Keratinocyte (primary cell): ENCODE measurements at regions not wholly inside any gene's neighbourhood (a gene's known extent, or its start where the extent isn't known, plus 50 kb on each side); places are given as distances from the start of the nearest gene placed in this dataset.

Experiments
- EZH2 ChIP-seq: IDR thresholded peaks from one replicate; pipeline ENCODE4 v1.6.1; 2012; ENCODE audit warnings: inconsistent platforms, mild to moderate bottlenecking, low read length, moderate library complexity
- TF ChIP-seq, protein P1 (sequence below), 3 experiments: IDR thresholded peaks in 1 of 3; conservative IDR thresholded peaks in 1 of 3; optimal IDR thresholded peaks in 1 of 3; 2 replicates in 2 of 3; 3 replicates in 1 of 3; pipeline versions ENCODE3 to v1.5.1; 2011; ENCODE audit warnings: low read length in 3 of 3, mild to moderate bottlenecking in 3 of 3, moderate library complexity in 2 of 3, control low read depth in 1 of 3, inconsistent platforms in 1 of 3; ENCODE audit not compliant: insufficient read depth in 2 of 3; ENCODE audit errors: extremely low read depth in 1 of 3

DNA sequence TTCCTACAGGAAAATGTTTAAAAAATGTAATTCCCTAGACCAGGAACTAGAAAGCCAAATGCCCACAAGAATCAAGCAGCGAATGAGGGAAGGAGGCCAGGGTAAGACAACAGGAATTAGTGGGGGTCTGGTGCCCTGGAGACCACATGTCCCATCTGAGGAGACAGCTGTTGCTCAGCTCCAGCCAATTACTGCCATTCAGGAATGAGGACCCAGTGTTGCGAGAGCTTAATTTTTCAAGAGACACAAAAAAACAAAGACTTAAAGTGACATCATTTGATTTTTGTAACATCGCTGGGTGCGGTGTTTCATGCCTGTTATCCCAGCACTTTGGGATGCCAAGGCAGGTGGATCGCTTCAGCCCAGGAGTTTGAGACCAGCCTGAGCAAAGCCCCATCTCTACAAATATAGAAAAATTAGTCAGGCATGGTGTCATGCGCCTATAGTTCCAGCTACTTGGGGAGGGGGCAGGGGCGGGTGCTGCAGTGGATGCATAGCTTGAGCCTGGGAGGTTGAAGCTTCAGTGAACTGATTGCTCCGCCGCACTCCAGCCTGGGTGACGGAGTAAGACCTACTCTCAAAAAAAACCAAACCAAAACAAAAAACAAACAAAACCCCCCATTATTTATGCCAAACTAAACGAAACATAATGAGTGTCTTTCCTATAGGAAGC is 52.8 kb upstream of the LRIG1 start:
- TF ChIP-seq, protein P1, sequence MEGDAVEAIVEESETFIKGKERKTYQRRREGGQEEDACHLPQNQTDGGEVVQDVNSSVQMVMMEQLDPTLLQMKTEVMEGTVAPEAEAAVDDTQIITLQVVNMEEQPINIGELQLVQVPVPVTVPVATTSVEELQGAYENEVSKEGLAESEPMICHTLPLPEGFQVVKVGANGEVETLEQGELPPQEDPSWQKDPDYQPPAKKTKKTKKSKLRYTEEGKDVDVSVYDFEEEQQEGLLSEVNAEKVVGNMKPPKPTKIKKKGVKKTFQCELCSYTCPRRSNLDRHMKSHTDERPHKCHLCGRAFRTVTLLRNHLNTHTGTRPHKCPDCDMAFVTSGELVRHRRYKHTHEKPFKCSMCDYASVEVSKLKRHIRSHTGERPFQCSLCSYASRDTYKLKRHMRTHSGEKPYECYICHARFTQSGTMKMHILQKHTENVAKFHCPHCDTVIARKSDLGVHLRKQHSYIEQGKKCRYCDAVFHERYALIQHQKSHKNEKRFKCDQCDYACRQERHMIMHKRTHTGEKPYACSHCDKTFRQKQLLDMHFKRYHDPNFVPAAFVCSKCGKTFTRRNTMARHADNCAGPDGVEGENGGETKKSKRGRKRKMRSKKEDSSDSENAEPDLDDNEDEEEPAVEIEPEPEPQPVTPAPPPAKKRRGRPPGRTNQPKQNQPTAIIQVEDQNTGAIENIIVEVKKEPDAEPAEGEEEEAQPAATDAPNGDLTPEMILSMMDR (optimal IDR thresholded peaks at IDR 0.05 in 1 of 3, IDR thresholded peaks at IDR 0.05 in 1 of 3, conservative IDR thresholded peaks at IDR 0.05 in 1 of 3; ENCODE audit: extremely low read depth in 1 of 3, insufficient read depth in 2 of 3, low read length in 3 of 3), result no peak
- no peak for TF ChIP-seq EZH2
